PC-9 (cell line): ENCODE measurements at regions not wholly inside any gene's neighbourhood (a gene's known extent, or its start where the extent isn't known, plus 50 kb on each side); places are given as distances from the start of the nearest gene placed in this dataset.
"Not testable (repeated sequence)": the region's sequence is repeated elsewhere in the genome, so short reads cannot be mapped to it uniquely, and the experiment has no call there.

Experiments
- BruUV-seq: library from RNA; stranded (reverse); fragments of 400-500 nt; replicated peaks from 2 replicates; lab custom pipeline; 2021; lab: Mats Ljungman, UMichigan
- CTCF ChIA-PET: fragments of 300-600 bp; sonication (Branson Sonifier 250); formaldehyde crosslinking; loops from one replicate; lab custom pipeline; 2022; ENCODE audit warnings: antibody characterized with exemption; lab: Charles Lee
- POLR2A ChIA-PET: fragments of 300-600 bp; sonication (Branson Sonifier 250); formaldehyde crosslinking; loops from one replicate; lab custom pipeline; 2022; ENCODE audit warnings: antibody characterized with exemption; ENCODE audit not compliant: unreplicated experiment; lab: Charles Lee
- DNase-seq, 2 experiments: peaks; one replicate each; pipeline versions ENCODE4 v3.0.0 to v3.0.0-alpha.2; 2015 to 2022; ENCODE audit warnings: mixed read lengths in 1 of 2
- H2AFZ ChIP-seq: fragments of 200-600 bp; sonication (generic); 2 replicates; pipeline ENCODE4 v1.8.1; 2017; ENCODE audit warnings: antibody characterized with exemption
- H3F3A ChIP-seq: fragments of 200-600 bp; sonication (generic); 2 replicates; pipeline ENCODE4 v1.8.1; 2017; ENCODE audit warnings: antibody characterized with exemption, mild to moderate bottlenecking, low read depth; ENCODE audit not compliant: insufficient read depth
- H3K27ac ChIP-seq: fragments of 200-600 bp; sonication (generic); 2 replicates; pipeline ENCODE4 v1.6.1; 2016; ENCODE audit warnings: mixed run types
- H3K27me3 ChIP-seq: fragments of 200-600 bp; sonication (generic); 2 replicates; pipeline ENCODE4 v1.6.1; 2016; ENCODE audit warnings: low read depth, mixed run types; ENCODE audit not compliant: insufficient read depth
- H3K36me3 ChIP-seq: fragments of 200-600 bp; sonication (generic); 2 replicates; pipeline ENCODE4 v1.6.1; 2016; ENCODE audit warnings: low read depth, mixed run types
- H3K4me1 ChIP-seq: fragments of 200-600 bp; sonication (generic); replicated peaks from 2 replicates; pipeline ENCODE4 v1.6.1; 2016; ENCODE audit warnings: mixed run types; ENCODE audit not compliant: insufficient read depth
- H3K4me2 ChIP-seq: fragments of 200-600 bp; sonication (generic); 2 replicates; pipeline ENCODE4 v1.6.1; 2017; ENCODE audit warnings: mixed run types
- H3K4me3 ChIP-seq: fragments of 200-600 bp; sonication (generic); 2 replicates; pipeline ENCODE4 v1.6.1; 2016; ENCODE audit warnings: mixed run types
- H3K79me2 ChIP-seq: fragments of 200-600 bp; sonication (generic); 2 replicates; pipeline ENCODE4 v1.6.1; 2017; ENCODE audit warnings: low read depth, mixed run types
- H3K9me2 ChIP-seq: fragments of 200-600 bp; sonication (generic); 2 replicates; pipeline ENCODE4 v1.8.1; 2017; ENCODE audit warnings: mild to moderate bottlenecking; ENCODE audit not compliant: insufficient read depth
- H3K9me3 ChIP-seq: fragments of 200-600 bp; sonication (generic); 2 replicates; pipeline ENCODE4 v1.8.1; 2016; ENCODE audit warnings: low read depth; ENCODE audit not compliant: insufficient read depth
- H4K20me1 ChIP-seq: fragments of 200-600 bp; sonication (generic); 2 replicates; pipeline ENCODE4 v1.8.1; 2017; ENCODE audit not compliant: insufficient read depth
- EZH2 ChIP-seq: fragments of 200-600 bp; sonication (generic); IDR thresholded peaks from 2 replicates; pipeline ENCODE4 v1.8.0; 2017; ENCODE audit warnings: antibody characterized with exemption, low read depth
- intact Hi-C: fragments of 100-400 bp; cut with micrococcal nuclease; formaldehyde crosslinking; loops from one replicate; pipeline ENCODE4 v1.10.0; 2022; ENCODE audit not compliant: unreplicated experiment
- TF ChIP-seq, protein P1 (sequence below): fragments of 200-600 bp; sonication (generic); conservative IDR thresholded peaks from 2 replicates; pipeline ENCODE4 v1.6.1; 2017; ENCODE audit warnings: mixed run types, antibody characterized with exemption, mild to moderate bottlenecking, moderate library complexity

GRCh38 chr11:90426442-90426841, 203.6 kb upstream of the CHORDC1 start:
- H3K4me3 ChIP-seq = no peak overlapping the region
- TF ChIP-seq, protein P1, sequence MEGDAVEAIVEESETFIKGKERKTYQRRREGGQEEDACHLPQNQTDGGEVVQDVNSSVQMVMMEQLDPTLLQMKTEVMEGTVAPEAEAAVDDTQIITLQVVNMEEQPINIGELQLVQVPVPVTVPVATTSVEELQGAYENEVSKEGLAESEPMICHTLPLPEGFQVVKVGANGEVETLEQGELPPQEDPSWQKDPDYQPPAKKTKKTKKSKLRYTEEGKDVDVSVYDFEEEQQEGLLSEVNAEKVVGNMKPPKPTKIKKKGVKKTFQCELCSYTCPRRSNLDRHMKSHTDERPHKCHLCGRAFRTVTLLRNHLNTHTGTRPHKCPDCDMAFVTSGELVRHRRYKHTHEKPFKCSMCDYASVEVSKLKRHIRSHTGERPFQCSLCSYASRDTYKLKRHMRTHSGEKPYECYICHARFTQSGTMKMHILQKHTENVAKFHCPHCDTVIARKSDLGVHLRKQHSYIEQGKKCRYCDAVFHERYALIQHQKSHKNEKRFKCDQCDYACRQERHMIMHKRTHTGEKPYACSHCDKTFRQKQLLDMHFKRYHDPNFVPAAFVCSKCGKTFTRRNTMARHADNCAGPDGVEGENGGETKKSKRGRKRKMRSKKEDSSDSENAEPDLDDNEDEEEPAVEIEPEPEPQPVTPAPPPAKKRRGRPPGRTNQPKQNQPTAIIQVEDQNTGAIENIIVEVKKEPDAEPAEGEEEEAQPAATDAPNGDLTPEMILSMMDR = no peak
- no peak for TF ChIP-seq EZH2
- H3K36me3 ChIP-seq = no peaks in the 10 kb centered on the region
- ChIA-PET POLR2A (no interaction called here), CTCF (no interaction called here)
- H4K20me1 ChIP-seq = no peaks in the 10 kb centered on the region
- no peaks in the 10 kb centered on the region for H3K9me2 ChIP-seq
- H3K4me1 ChIP-seq = no peaks in the 10 kb centered on the region
- H3F3A ChIP-seq = no peaks in the 10 kb centered on the region
- no peak overlapping the region for H3K4me2 ChIP-seq
- intact Hi-C loops = no loop called here
- H3K9me3 ChIP-seq = no peaks in the 10 kb centered on the region
- H3K27me3 ChIP-seq = no peaks in the 10 kb centered on the region
- no peak for DNase-seq
- no TSS peak for BruUV-seq
- H3K27ac ChIP-seq = no peak overlapping the region
- peak overlapping the region; percentile 46; the same call in 1 of the 2 replicates for H2AFZ ChIP-seq
- H3K79me2 ChIP-seq = no peaks in the 10 kb centered on the region

DNA sequence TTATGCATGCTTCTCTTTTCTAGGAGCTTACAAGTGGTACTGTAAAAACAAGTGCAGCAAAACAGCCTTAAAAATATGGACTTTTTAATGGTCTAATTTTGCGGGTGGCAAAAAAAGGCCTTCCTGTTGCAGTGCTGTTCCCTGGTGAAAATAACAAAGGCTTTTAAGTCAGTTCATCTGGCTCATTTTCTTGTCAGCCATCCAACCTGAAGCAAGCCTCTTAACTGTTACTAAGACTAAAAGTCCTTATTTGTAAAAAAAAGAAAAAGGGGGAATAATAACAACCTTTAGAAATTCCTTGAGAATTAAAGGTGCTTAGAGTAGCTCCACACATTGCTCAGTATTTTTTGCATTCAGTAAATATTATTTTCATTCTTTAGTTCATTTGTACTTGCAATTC, 200.5 kb upstream of the CHORDC1 start:
- Histone ChIP-seq H2AFZ (peak overlapping the region; percentile 24; the same call in 1 of the 2 replicates), H3K9me2 (no peaks in the 10 kb centered on the region), H3F3A (no peaks in the 10 kb centered on the region), H3K9me3 (no peaks in the 10 kb centered on the region), H3K4me1 (no peaks in the 10 kb centered on the region), H3K4me3 (no peak overlapping the region), H3K36me3 (no peaks in the 10 kb centered on the region), H3K79me2 (no peaks in the 10 kb centered on the region), H3K27ac (no peak overlapping the region), H4K20me1 (no peaks in the 10 kb centered on the region), H3K27me3 (no peaks in the 10 kb centered on the region), H3K4me2 (no peak overlapping the region)
- DNase-seq = no peak
- intact Hi-C loops = no loop called here
- CTCF ChIA-PET = no interaction called here
- TF ChIP-seq EZH2 = no peak
- TF ChIP-seq, protein P1 = no peak
- POLR2A ChIA-PET = no interaction called here
- BruUV-seq = no TSS peak

DNA sequence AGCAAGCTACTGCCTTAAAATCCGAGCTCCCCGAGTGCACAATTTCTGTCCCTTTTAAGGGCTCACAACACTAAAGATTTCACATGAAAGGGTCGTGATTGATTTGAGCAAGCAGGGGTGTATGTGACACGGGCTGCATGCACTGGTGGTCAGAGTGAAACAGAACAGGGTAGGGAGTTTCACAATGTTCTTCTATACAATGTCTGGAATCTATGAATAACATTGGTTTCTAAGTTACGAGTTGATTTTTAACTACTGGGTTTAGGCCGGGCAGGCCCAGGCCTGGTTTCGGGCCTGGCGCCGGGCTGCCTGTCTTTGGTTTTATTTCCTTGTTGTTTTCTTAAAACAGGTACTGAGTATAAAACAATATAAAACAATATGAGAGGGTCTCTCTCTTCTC, 199.9 kb upstream of the CHORDC1 start:
- DNase-seq, H3K27ac ChIP-seq, BruUV-seq, H3K4me1 ChIP-seq, H3K4me3 ChIP-seq, H3K27me3 ChIP-seq, H3K9me2 ChIP-seq, H3K79me2 ChIP-seq, H3K4me2 ChIP-seq, intact Hi-C loops, H3K9me3 ChIP-seq, CTCF ChIA-PET, POLR2A ChIA-PET, H3K36me3 ChIP-seq, H4K20me1 ChIP-seq, H3F3A ChIP-seq: not testable (repeated sequence)
- H2AFZ ChIP-seq = peak overlapping the region; percentile 24; the same call in 1 of the 2 replicates

- Histone ChIP-seq H3K4me2 (no peak overlapping the region), H3K27me3 (no peaks in the 10 kb centered on the region), H4K20me1 (no peaks in the 10 kb centered on the region), H3F3A (no peaks in the 10 kb centered on the region), H3K36me3 (no peaks in the 10 kb centered on the region), H3K4me3 (no peak overlapping the region), H3K9me2 (no peaks in the 10 kb centered on the region), H3K4me1 (no peaks in the 10 kb centered on the region), H2AFZ (no peak overlapping the region), H3K27ac (no peak overlapping the region), H3K79me2 (no peaks in the 10 kb centered on the region), H3K9me3 (no peaks in the 10 kb centered on the region)
- no peak for TF ChIP-seq EZH2
- TF ChIP-seq, protein P1 = no peak
- CTCF ChIA-PET = no interaction called here
- no TSS peak for BruUV-seq
- no peak for DNase-seq
- POLR2A ChIA-PET = no interaction called here
- intact Hi-C loops = no loop called here
These were observed 191.4 kb upstream of the CHORDC1 start for GRCh38 chr11:90414221-90414620.
